ENCODE measurements at regions not wholly inside any gene's neighbourhood (a gene's known extent, or its start where the extent isn't known, plus 50 kb on each side); places are given as distances from the start of the nearest gene placed in this dataset.

DNA sequence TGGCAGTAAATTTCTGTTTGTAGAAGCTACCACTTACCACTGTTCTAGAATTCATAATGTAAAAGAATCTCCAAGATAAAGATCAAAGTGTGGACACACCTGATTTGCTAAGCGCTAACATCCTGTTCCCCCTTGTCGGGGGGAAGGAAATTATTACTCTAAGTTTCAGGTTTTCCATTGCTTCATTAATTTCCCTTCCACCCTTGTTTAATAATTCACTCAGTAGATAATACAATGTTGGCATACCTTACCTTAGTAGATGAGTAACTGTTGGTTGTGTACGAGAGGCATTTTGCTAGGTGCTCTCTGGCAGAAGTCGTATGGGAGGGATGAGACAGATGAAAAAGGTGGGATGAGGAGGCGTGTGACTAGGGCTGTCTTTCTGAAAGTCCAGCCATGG, 641.2 kb upstream of the ARRDC4 start:
- no peak for TF ChIP-seq EZH2 (IDR thresholded peaks at IDR 0.05; ENCODE audit: low read length, missing control alignments)
- TF ChIP-seq, protein P1, sequence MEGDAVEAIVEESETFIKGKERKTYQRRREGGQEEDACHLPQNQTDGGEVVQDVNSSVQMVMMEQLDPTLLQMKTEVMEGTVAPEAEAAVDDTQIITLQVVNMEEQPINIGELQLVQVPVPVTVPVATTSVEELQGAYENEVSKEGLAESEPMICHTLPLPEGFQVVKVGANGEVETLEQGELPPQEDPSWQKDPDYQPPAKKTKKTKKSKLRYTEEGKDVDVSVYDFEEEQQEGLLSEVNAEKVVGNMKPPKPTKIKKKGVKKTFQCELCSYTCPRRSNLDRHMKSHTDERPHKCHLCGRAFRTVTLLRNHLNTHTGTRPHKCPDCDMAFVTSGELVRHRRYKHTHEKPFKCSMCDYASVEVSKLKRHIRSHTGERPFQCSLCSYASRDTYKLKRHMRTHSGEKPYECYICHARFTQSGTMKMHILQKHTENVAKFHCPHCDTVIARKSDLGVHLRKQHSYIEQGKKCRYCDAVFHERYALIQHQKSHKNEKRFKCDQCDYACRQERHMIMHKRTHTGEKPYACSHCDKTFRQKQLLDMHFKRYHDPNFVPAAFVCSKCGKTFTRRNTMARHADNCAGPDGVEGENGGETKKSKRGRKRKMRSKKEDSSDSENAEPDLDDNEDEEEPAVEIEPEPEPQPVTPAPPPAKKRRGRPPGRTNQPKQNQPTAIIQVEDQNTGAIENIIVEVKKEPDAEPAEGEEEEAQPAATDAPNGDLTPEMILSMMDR (conservative IDR thresholded peaks at IDR 0.05 in 1 of 2, IDR thresholded peaks at IDR 0.05 in 1 of 2; ENCODE audit: low read depth in 1 of 2, low read length in 2 of 2), result no peak

All from fibroblast of lung (primary cell).